ENCODE measurements at regions not wholly inside any gene's neighbourhood (a gene's known extent, or its start where the extent isn't known, plus 50 kb on each side); places are given as distances from the start of the nearest gene placed in this dataset.
"Not testable (repeated sequence)": the region's sequence is repeated elsewhere in the genome, so short reads cannot be mapped to it uniquely, and the experiment has no call there.

DNA sequence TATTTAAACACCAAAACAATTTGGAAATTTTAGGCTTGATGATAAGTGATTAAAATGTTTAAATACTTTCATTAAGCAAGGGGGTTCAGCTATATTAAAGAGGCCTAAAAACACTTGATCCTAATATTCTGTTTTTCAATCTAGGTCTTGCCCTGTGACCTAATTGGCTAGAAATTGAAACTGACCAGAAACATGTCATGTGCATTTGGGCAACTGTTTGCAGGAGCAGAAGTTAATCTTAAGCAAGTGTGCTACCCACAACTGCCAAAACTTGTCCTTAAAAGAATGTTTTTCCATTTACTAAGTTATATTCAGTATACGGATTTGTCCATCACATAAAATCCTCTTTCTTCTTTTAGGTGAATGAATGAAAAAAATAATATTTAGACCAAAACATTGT, 167.3 kb downstream of the PPP1R3A start:
- TF ChIP-seq, protein P1, sequence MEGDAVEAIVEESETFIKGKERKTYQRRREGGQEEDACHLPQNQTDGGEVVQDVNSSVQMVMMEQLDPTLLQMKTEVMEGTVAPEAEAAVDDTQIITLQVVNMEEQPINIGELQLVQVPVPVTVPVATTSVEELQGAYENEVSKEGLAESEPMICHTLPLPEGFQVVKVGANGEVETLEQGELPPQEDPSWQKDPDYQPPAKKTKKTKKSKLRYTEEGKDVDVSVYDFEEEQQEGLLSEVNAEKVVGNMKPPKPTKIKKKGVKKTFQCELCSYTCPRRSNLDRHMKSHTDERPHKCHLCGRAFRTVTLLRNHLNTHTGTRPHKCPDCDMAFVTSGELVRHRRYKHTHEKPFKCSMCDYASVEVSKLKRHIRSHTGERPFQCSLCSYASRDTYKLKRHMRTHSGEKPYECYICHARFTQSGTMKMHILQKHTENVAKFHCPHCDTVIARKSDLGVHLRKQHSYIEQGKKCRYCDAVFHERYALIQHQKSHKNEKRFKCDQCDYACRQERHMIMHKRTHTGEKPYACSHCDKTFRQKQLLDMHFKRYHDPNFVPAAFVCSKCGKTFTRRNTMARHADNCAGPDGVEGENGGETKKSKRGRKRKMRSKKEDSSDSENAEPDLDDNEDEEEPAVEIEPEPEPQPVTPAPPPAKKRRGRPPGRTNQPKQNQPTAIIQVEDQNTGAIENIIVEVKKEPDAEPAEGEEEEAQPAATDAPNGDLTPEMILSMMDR (IDR thresholded peaks at IDR 0.05), result no peak
- no peak for TF ChIP-seq POLR2A (IDR thresholded peaks at IDR 0.05)
- no peak for TF ChIP-seq EP300 (IDR thresholded peaks at IDR 0.05)
- Histone ChIP-seq H3K4me1 (ENCODE audit: insufficient read depth) (no peaks in the 10 kb centered on the region), H3K9me3 (no peaks in the 10 kb centered on the region), H3K27me3 (no peaks in the 10 kb centered on the region), H3K4me3 (no peak overlapping the region), H3K27ac (no peak overlapping the region), H3K36me3 (no peaks in the 10 kb centered on the region)
- DNase-seq, result no peak
- 67 to 68% (median 67%) methylated on average over 1 of the region's 1 CpG for WGBS, 3 donors
- intact Hi-C loops (cut with DNase I), result no loop called here

DNA sequence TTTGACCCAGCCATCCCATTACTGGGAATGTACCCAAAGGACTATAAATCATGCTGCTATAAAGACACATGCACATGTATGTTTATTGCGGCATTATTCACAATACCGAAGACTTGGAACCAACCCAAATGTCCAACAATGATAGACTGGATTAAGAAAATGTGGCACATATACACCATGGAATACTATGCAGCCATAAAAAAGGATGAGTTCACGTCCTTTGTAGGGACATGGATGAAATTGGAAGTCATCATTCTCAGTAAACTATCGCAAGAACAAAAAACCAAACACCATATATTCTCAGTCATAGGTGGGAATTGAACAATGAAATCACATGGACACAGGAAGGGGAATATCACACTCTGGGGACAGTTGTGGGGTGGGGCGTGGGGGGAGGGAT, 170.4 kb downstream of the PPP1R3A start:
- intact Hi-C loops (cut with DNase I); DNase-seq; H3K27me3 ChIP-seq; H3K27ac ChIP-seq; H3K9me3 ChIP-seq; H3K4me3 ChIP-seq; H3K4me1 ChIP-seq (ENCODE audit: insufficient read depth); H3K36me3 ChIP-seq: not testable (repeated sequence)
- 86 to 90% (median 87%) methylated on average over 5 of the region's 5 CpGs for WGBS, 3 donors

DNA sequence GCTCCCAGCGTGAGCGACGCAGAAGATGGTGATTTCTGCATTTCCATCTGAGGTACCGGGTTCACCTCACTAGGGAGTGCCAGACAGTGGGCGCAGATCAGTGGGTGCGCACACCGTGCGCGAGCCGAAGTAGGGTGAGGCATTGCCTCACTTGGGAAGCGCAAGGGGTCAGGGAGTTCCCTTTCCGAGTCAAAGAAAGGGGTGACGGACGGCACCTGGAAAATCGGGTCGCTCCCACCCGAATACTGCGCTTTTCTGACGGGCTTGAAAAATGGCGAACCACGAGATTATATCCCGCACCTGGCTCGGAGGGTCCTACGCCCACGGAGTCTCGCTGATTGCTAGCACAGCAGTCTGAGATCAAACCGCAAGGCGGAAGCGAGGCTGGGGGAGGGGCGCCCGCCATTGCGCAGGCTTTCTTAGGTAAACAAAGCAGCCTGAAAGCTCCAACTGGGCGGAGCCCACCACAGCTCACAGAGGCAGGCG, 175.8 kb downstream of the PPP1R3A start:
- H3K27me3 ChIP-seq; H3K36me3 ChIP-seq; H3K9me3 ChIP-seq; H3K4me3 ChIP-seq; intact Hi-C loops (cut with DNase I); DNase-seq; H3K4me1 ChIP-seq (ENCODE audit: insufficient read depth); H3K27ac ChIP-seq: not testable (repeated sequence)
- WGBS, 3 donors, result 90 to 94% (median 91%) methylated on average over 29 to 33 of the region's 34 CpGs

DNA sequence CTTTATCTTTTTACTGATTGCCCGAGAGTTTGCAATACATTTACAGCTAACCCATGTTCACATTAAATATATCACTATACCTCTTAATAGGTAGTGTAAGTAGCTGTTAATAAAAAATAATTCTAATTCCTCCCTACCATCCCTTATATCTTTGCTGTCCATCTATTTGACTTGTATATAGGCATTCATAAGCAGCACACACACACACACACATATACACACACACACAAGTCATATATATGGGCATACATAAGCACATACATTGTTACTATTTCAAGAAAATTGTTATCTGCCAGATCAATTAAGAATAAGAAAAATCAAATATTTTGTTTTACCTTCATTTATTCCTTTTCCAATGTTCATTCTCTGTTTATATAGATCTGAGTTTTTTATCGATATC, 176.4 kb downstream of the PPP1R3A start:
- 89 to 93% (median 91%) methylated on average over 2 of the region's 2 CpGs for WGBS, 3 donors
- Histone ChIP-seq H3K36me3 (no peaks in the 10 kb centered on the region), H3K9me3 (no peaks in the 10 kb centered on the region), H3K4me1 (ENCODE audit: insufficient read depth) (no peaks in the 10 kb centered on the region), H3K27ac (no peak overlapping the region), H3K27me3 (no peaks in the 10 kb centered on the region), H3K4me3 (no peak overlapping the region)
- DNase-seq, result no peak
- TF ChIP-seq EP300 (IDR thresholded peaks at IDR 0.05) (no peak), POLR2A (IDR thresholded peaks at IDR 0.05) (no peak)
- TF ChIP-seq, protein P1 (IDR thresholded peaks at IDR 0.05), result no peak
- intact Hi-C loops (cut with DNase I), result no loop called here

DNA sequence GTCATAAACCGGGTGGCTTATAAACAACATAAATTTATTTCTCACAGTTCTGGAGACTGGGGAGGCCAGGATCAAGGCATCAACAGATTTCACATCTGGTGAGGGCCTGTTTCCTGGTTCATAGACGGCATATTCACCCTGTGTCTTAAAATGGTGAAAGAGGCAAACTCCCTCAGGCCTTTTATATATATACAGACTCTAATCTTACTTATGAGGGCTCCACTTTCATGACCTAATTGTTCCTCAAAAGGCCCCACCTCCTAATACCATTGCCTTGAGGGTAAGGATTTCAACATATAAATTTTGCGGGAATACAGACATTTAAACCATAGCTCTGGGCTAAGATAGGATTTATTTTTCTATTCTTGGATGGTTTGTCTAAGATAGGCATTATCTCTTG, 187.2 kb downstream of the PPP1R3A start:
- intact Hi-C loops (cut with DNase I), result no loop called here
- 58 to 69% (median 62%) methylated on average over 3 of the region's 3 CpGs for WGBS, 3 donors

More for the DNA sequence above, 187.2 kb downstream of the PPP1R3A start:
- Histone ChIP-seq H3K36me3 (no peaks in the 10 kb centered on the region), H3K4me3 (no peak overlapping the region), H3K27ac (no peak overlapping the region), H3K4me1 (ENCODE audit: insufficient read depth) (no peaks in the 10 kb centered on the region), H3K27me3 (no peaks in the 10 kb centered on the region), H3K9me3 (no peaks in the 10 kb centered on the region)
- TF ChIP-seq, protein P1 (IDR thresholded peaks at IDR 0.05), result no peak
- TF ChIP-seq EP300 (IDR thresholded peaks at IDR 0.05), result no peak
- TF ChIP-seq POLR2A (IDR thresholded peaks at IDR 0.05), result no peak
- no peak for DNase-seq
